OCI-LY3 (cell line): ENCODE measurements at regions not wholly inside any gene's neighbourhood (a gene's known extent, or its start where the extent isn't known, plus 50 kb on each side); places are given as distances from the start of the nearest gene placed in this dataset.

Experiments
- CTCF ChIP-seq: fragments of 200-600, 300-600 bp; sonication (generic); IDR thresholded peaks from 2 replicates; pipeline ENCODE4 v1.5.1; 2014; ENCODE audit warnings: antibody characterized with exemption, low read length, low read depth
- EZH2phosphoT487 ChIP-seq: fragments of 200-600 bp; shearing (Covaris generic); IDR thresholded peaks from 2 replicates; pipeline ENCODE4 v1.6.1; 2018; ENCODE audit warnings: antibody characterized with exemption, mixed run types, low read depth

- no peak for TF ChIP-seq CTCF
- no peak for TF ChIP-seq EZH2phosphoT487
Measured at GRCh38 chr12:87509237-87509820, 519.9 kb downstream of the C12orf50 start.
